Endothelial cell of umbilical vein (primary cell): ENCODE measurements at regions not wholly inside any gene's neighbourhood (a gene's known extent, or its start where the extent isn't known, plus 50 kb on each side); places are given as distances from the start of the nearest gene placed in this dataset.

Experiments
- BruUV-seq: library from RNA; stranded (reverse); fragments of 400-500 nt; replicated peaks from 2 replicates; lab custom pipeline; 2021; lab: Mats Ljungman, UMichigan
- CTCF ChIA-PET: fragments of 300-600, 350-600 bp; sonication (Branson Sonifier 250); formaldehyde crosslinking; loops from one replicate; lab custom pipeline; 2021; ENCODE audit warnings: antibody characterized with exemption, inconsistent platforms; lab: Charles Lee
- POLR2A ChIA-PET: fragments of 300-600, 350-600 bp; sonication (Branson Sonifier 250); formaldehyde crosslinking; loops from one replicate; lab custom pipeline; 2021; ENCODE audit warnings: antibody characterized with exemption, inconsistent platforms; lab: Charles Lee
- DNase-seq: peaks from one replicate; pipeline ENCODE4 v3.0.0-alpha.2; 2011; ENCODE audit warnings: low read depth, low spot score
- FAIRE-seq: peaks from 2 replicates; lab custom pipeline; 2011; peaks lifted over from hg19 to GRCh38; lab: Jason Lieb, UNC
- H2AFZ ChIP-seq: 2 replicates; pipeline ENCODE4 v1.6.0; 2012; ENCODE audit warnings: low read depth, low read length, control low read depth, inconsistent platforms
- H3K27ac ChIP-seq: 2 replicates; pipeline ENCODE4 v1.5.1; 2011; ENCODE audit warnings: low read depth, mild to moderate bottlenecking, control low read depth, low read length, moderate library complexity; ENCODE audit not compliant: insufficient read depth
- H3K27me3 ChIP-seq, 2 experiments: 2 replicates each; pipeline versions ENCODE4 v1.6.0 to v1.6.1; 2011; ENCODE audit warnings: low read length in 2 of 2, mixed read lengths in 1 of 2; ENCODE audit not compliant: control insufficient read depth in 2 of 2, insufficient read depth in 2 of 2
- H3K36me3 ChIP-seq, 2 experiments: 2 replicates in 1 of 2; 3 replicates in 1 of 2; pipeline ENCODE4 v1.5.1; 2011; ENCODE audit warnings: low read length in 2 of 2, mild to moderate bottlenecking in 1 of 2, moderate library complexity in 1 of 2; ENCODE audit not compliant: control insufficient read depth in 2 of 2, insufficient read depth in 2 of 2; ENCODE audit errors: extremely low read depth in 1 of 2
- H3K4me1 ChIP-seq: 3 replicates; pipeline ENCODE4 v1.5.1; 2011; ENCODE audit warnings: mild to moderate bottlenecking, low read length; ENCODE audit not compliant: control insufficient read depth, insufficient read depth; ENCODE audit errors: extremely low read depth
- H3K4me2 ChIP-seq: 2 replicates; pipeline ENCODE4 v1.6.1; 2011; ENCODE audit warnings: low read length, control low read depth, mixed read lengths; ENCODE audit not compliant: insufficient read depth
- H3K4me3 ChIP-seq, 3 experiments: fragments of 200-600 bp in 1 of 3; sonication (generic), shearing (Covaris generic) in 1 of 3; replicated peaks in 1 of 3; 2 replicates each; pipeline ENCODE4 v1.5.1; 2011 to 2016; ENCODE audit warnings: control low read depth in 3 of 3, low read length in 3 of 3, mild to moderate bottlenecking in 2 of 3, inconsistent platforms in 1 of 3, low read depth in 1 of 3, moderate library complexity in 1 of 3; ENCODE audit not compliant: insufficient read depth in 1 of 3
- H3K79me2 ChIP-seq: 2 replicates; pipeline ENCODE4 v1.6.0; 2012; ENCODE audit warnings: low read length, inconsistent platforms; ENCODE audit not compliant: control insufficient read depth, insufficient read depth
- H3K9ac ChIP-seq: replicated peaks from 2 replicates; pipeline ENCODE3; 2011; ENCODE audit warnings: low read length, control low read depth; ENCODE audit not compliant: insufficient read depth; ENCODE audit errors: extremely low read depth
- H3K9me1 ChIP-seq: replicated peaks from 3 replicates; pipeline ENCODE4 v1.6.0; 2011; ENCODE audit warnings: mild to moderate bottlenecking, low read length; ENCODE audit not compliant: control insufficient read depth, insufficient read depth; ENCODE audit errors: extremely low read depth
- H3K9me3 ChIP-seq: replicated peaks from 2 replicates; pipeline ENCODE4 v1.5.1; 2012; ENCODE audit warnings: low read length, inconsistent platforms; ENCODE audit not compliant: control insufficient read depth, insufficient read depth
- H4K20me1 ChIP-seq: replicated peaks from 2 replicates; pipeline ENCODE3; 2011; ENCODE audit warnings: mild to moderate bottlenecking, low read length; ENCODE audit not compliant: control insufficient read depth, insufficient read depth; ENCODE audit errors: extremely low read depth
- EZH2 ChIP-seq: IDR thresholded peaks from 2 replicates; pipeline ENCODE4 v1.6.1; 2012; ENCODE audit warnings: borderline replicate concordance, low read depth, mild to moderate bottlenecking, moderate library complexity, low read length, inconsistent platforms; ENCODE audit not compliant: severe bottlenecking
- FOS ChIP-seq: IDR thresholded peaks from 2 replicates; pipeline ENCODE4 v1.6.1; 2011; ENCODE audit warnings: mild to moderate bottlenecking, low read length, moderate library complexity, borderline replicate concordance; ENCODE audit not compliant: insufficient read depth
- GATA2 ChIP-seq: IDR thresholded peaks from 2 replicates; pipeline ENCODE4 v1.7.0; 2011; ENCODE audit warnings: low read depth, mild to moderate bottlenecking, moderate library complexity, mixed read lengths, low read length; ENCODE audit not compliant: insufficient read length, insufficient read depth
- JUN ChIP-seq: IDR thresholded peaks from 2 replicates; pipeline ENCODE4 v1.6.1; 2011; ENCODE audit warnings: borderline replicate concordance, low read depth; ENCODE audit not compliant: insufficient read length, insufficient read depth
- MYC ChIP-seq: IDR thresholded peaks from one replicate; pipeline ENCODE4 v1.6.1; 2011; ENCODE audit warnings: mild to moderate bottlenecking, low read depth, low read length
- POLR2A ChIP-seq: IDR thresholded peaks from 2 replicates; pipeline ENCODE4 v1.6.1; 2012; ENCODE audit warnings: low read depth, mild to moderate bottlenecking, control low read depth, low read length
- POLR2AphosphoS5 ChIP-seq: IDR thresholded peaks from 2 replicates; pipeline ENCODE4 v1.6.1; 2012; ENCODE audit warnings: low read depth, mild to moderate bottlenecking, control low read depth, low read length, moderate library complexity; ENCODE audit not compliant: insufficient read depth
- dilution Hi-C: fragments of 300-500 bp; cut with MboI; formaldehyde crosslinking; loops from one replicate; pipeline ENCODE4 v1.15.0; 2019; ENCODE audit warnings: low sequenced_read_pairs; ENCODE audit not compliant: extremely low pct_ligation_motif_present
- intact Hi-C: fragments of 100-400 bp; cut with micrococcal nuclease; formaldehyde crosslinking; loops from one replicate; pipeline ENCODE4 v1.10.0; 2022
- TF ChIP-seq, protein P1 (sequence below), 2 donors: IDR thresholded peaks; 1 replicate in 1 of 2; 2 replicates in 1 of 2; pipeline ENCODE4 v1.5.1; 2011; ENCODE audit warnings: low read length in 2 of 2, mild to moderate bottlenecking in 2 of 2, moderate library complexity in 2 of 2, control low read depth in 1 of 2, inconsistent platforms in 1 of 2, low read depth in 1 of 2; ENCODE audit not compliant: insufficient read depth in 1 of 2; ENCODE audit errors: extremely low read depth in 1 of 2
- TF ChIP-seq, protein P2 (sequence below): IDR thresholded peaks from 2 replicates; pipeline ENCODE4 v1.6.1; 2011; ENCODE audit not compliant: insufficient read depth, insufficient read length

DNA sequence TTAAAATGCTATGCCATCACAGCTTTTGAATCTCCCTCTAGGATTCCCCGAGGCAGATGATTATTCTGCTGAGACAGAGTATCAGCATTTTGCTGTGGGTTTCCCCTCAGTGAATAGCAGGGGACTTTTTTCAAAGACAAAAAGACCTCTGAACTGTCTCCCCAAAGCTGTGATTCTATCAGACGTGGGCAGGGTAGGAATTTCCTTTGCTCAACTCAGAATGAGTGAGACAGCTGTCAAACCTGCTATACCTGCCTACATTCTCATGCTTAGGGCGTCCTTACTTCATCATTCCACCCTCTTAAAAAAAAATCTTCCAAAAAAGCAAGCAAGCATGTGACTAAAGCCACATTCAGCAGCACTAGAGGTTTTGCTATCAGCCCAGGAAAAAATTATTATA, 147.6 kb upstream of the FAM83B start:
- Histone ChIP-seq H3K4me3 (no peak overlapping the region), H3K9me1 (no peaks in the 10 kb centered on the region), H3K9me3 (no peaks in the 10 kb centered on the region), H3K9ac (no peak overlapping the region), H3K27ac (no peak overlapping the region), H3K36me3 (no peaks in the 10 kb centered on the region), H3K4me2 (no peak overlapping the region), H3K4me1 (no peaks in the 10 kb centered on the region), H4K20me1 (no peaks in the 10 kb centered on the region), H3K79me2 (no peaks in the 10 kb centered on the region), H2AFZ (no peak overlapping the region), H3K27me3 (no peaks in the 10 kb centered on the region)
- ChIA-PET POLR2A (no interaction called here), CTCF (interaction anchor here (0.9 to 2.9 kb wide), 2 partner anchors 18 to 370 kb away, joined by 3 to 13 read pairs; no protein-coding TSS in a partner anchor)
- no peak for DNase-seq
- intact Hi-C loops = no loop called here
- TF ChIP-seq EZH2 = no peak
- TF ChIP-seq JUN = no peak
- no peak for TF ChIP-seq GATA2
- no peak for TF ChIP-seq FOS
- no peak for TF ChIP-seq POLR2A
- TF ChIP-seq, protein P1, sequence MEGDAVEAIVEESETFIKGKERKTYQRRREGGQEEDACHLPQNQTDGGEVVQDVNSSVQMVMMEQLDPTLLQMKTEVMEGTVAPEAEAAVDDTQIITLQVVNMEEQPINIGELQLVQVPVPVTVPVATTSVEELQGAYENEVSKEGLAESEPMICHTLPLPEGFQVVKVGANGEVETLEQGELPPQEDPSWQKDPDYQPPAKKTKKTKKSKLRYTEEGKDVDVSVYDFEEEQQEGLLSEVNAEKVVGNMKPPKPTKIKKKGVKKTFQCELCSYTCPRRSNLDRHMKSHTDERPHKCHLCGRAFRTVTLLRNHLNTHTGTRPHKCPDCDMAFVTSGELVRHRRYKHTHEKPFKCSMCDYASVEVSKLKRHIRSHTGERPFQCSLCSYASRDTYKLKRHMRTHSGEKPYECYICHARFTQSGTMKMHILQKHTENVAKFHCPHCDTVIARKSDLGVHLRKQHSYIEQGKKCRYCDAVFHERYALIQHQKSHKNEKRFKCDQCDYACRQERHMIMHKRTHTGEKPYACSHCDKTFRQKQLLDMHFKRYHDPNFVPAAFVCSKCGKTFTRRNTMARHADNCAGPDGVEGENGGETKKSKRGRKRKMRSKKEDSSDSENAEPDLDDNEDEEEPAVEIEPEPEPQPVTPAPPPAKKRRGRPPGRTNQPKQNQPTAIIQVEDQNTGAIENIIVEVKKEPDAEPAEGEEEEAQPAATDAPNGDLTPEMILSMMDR (IDR thresholded peaks at IDR 0.05; ENCODE audit: extremely low read depth in 1 of 2, insufficient read depth in 1 of 2, low read depth in 1 of 2, low read length in 2 of 2) = no peak
- TF ChIP-seq, protein P2, sequence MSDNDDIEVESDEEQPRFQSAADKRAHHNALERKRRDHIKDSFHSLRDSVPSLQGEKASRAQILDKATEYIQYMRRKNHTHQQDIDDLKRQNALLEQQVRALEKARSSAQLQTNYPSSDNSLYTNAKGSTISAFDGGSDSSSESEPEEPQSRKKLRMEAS = no peak
- TF ChIP-seq MYC = no peak
- no peak for TF ChIP-seq POLR2AphosphoS5
- dilution Hi-C loops = no loop called here
- no TSS peak for BruUV-seq
- no peak for FAIRE-seq
